GM06990 (cell line): ENCODE measurements at regions not wholly inside any gene's neighbourhood (a gene's known extent, or its start where the extent isn't known, plus 50 kb on each side); places are given as distances from the start of the nearest gene placed in this dataset.

Source experiments
- DNase-seq: peaks from one replicate; pipeline ENCODE4 v3.0.0-alpha.2; 2011; ENCODE audit not compliant: insufficient read length; ENCODE audit errors: extremely low read depth
- H3K27me3 ChIP-seq: replicated peaks from 2 replicates; pipeline ENCODE4 v1.6.0; 2011; ENCODE audit warnings: low read length; ENCODE audit not compliant: control insufficient read depth, insufficient read depth
- H3K36me3 ChIP-seq: 2 replicates; pipeline ENCODE4 v1.5.1; 2011; ENCODE audit warnings: low read length; ENCODE audit not compliant: control insufficient read depth, insufficient read depth
- H3K4me3 ChIP-seq: replicated peaks from 2 replicates; pipeline ENCODE4 v1.5.1; 2011; ENCODE audit warnings: low read depth, mild to moderate bottlenecking, control low read depth, low read length
- CTCF ChIP-seq: IDR thresholded peaks from 2 replicates; pipeline ENCODE4 v1.5.1; 2011; ENCODE audit warnings: low read length, control low read depth, mild to moderate bottlenecking, inconsistent platforms; ENCODE audit not compliant: insufficient read depth, poor library complexity, severe bottlenecking

- no peak for DNase-seq
- Histone ChIP-seq H3K4me3 (no peak overlapping the region), H3K27me3 (no peaks in the 10 kb centered on the region), H3K36me3 (no peaks in the 10 kb centered on the region)
- no peak for TF ChIP-seq CTCF
Observed at GRCh38 chr3:106929081-106929480, 448.2 kb upstream of the CCDC54 start.

DNA sequence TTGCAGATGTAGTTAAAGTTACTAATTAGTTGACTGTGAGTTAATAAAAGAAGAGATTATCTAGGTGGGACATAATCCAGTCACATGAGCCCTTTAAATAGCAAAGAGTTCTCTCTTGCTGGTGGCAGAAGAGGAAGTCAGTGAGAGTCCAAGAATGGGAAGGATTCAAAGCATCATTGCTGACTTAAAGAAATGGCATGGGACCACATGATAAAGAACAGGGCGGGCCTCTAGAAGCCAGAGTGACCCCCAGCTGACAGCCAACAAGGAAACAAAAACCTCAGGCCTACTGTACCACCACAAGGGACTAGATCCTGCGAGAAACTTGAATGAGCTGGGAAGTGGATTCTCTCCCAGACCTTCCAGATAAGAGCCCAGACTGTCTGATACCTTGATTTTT lies 447.2 kb upstream of the CCDC54 start:
- H3K36me3 ChIP-seq = no peaks in the 10 kb centered on the region
- H3K4me3 ChIP-seq = no peak overlapping the region
- TF ChIP-seq CTCF = no peak
- DNase-seq = no peak
- H3K27me3 ChIP-seq = no peaks in the 10 kb centered on the region

DNA sequence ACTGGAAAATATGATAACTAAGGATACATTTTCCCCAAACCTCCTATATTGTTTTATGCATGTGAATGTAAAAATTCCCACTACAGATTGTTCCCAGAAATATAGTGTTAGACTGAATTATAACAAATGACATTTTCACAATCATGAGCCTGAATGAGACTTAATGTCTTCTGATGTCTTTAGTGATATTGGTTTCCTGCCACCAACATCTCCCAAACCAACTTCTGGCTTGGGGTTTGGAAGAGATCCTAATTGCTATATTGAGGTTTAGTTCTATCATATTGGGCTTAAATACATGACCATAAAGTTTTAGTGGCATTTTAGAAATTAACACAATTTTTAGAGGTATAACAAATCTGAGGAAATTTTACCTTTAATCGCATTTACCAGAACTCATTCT lies 445.3 kb upstream of the CCDC54 start:
- no peak for TF ChIP-seq CTCF
- H3K36me3 ChIP-seq = no peaks in the 10 kb centered on the region
- H3K4me3 ChIP-seq = no peak overlapping the region
- no peaks in the 10 kb centered on the region for H3K27me3 ChIP-seq
- no peak for DNase-seq

DNA sequence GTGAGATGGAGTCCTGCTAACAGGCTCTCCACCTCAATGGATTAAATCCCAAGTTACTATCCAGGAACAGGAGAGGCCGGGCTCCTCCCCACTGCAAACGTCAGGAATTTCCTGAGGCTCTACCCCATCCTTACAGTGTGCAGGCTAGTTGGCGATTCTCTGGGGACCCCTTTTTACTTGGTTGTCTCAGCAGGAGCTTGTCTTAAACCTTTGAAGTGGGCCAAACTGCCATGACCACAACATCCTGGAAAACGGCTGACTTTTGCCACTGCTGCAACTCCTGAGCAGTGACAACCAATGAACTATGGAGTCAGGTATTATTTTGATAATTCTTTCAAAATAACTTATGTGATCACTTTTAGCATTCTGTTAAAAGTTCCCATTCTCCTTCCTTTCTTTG lies 440.9 kb upstream of the CCDC54 start:
- Histone ChIP-seq H3K4me3 (no peak overlapping the region), H3K36me3 (no peaks in the 10 kb centered on the region), H3K27me3 (no peaks in the 10 kb centered on the region)
- no peak for DNase-seq
- TF ChIP-seq CTCF = no peak

DNA sequence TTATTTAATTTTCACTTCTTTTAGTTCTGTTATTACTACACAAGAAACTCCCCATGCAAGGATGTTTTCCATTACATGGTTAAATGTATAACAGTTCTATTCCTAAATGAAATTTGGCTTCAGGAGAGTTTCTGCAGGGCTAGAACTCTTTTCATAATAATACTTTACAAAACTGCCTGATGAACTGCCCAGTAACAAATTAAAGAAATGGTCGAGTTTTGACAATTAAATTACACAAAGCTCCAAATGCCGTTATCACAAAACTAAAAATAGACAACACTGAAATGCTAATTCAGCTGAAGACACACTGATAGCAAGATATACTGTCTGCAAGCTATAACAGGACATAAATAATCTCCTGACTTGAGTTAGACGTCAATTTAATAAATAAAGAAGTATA lies 435.2 kb upstream of the CCDC54 start:
- no peak for DNase-seq
- TF ChIP-seq CTCF = no peak
- H3K27me3 ChIP-seq = no peaks in the 10 kb centered on the region
- H3K36me3 ChIP-seq = no peaks in the 10 kb centered on the region
- no peak overlapping the region for H3K4me3 ChIP-seq

- Histone ChIP-seq H3K27me3 (no peaks in the 10 kb centered on the region), H3K4me3 (no peak overlapping the region), H3K36me3 (no peaks in the 10 kb centered on the region)
- DNase-seq = no peak
- TF ChIP-seq CTCF = no peak
Observed at GRCh38 chr3:106943071-106943470, 434.2 kb upstream of the CCDC54 start.
